NCI-H2029 treated with DMSO at 0.1 percent for 48 hours (cell line): ENCODE measurements at regions not wholly inside any gene's neighbourhood (a gene's known extent, or its start where the extent isn't known, plus 50 kb on each side); places are given as distances from the start of the nearest gene placed in this dataset.

ENCODE experiments used
- DNase-seq: peaks from one replicate; lab custom pipeline; 2025; lab: John Stamatoyannopoulos, UW

DNA sequence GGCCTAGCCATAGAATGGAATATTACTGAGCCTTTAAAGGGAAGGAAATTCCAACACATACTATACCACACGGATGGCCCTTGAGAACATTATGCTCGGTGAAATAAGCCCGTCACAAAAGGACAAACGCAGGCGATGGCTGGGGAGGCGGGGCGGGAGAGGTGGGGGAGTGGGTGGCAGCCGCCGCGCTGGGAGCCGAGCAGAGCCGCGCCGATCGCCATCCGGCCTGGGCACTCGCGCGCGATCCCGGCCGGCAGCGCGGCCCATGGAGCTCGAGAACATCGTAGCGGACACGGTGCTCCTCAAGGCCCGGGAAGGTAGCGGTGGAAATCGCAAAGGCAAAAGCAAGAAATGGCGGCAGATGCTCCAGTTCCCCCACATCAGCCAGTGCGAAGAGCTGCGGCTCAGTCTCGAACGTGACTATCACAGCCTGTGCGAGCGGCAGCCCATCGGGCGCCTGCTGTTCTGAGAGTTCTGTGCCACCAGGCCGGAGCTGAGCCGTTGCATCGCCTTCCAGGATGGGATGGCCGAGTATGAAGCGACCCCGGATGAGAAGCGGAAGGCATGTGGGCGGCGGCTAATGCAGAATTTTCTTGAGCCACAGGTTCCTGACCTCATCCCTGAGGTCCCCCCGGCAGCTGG lies 140.1 kb downstream of the ZDHHC20 start:
- DNase-seq: no peak

DNA sequence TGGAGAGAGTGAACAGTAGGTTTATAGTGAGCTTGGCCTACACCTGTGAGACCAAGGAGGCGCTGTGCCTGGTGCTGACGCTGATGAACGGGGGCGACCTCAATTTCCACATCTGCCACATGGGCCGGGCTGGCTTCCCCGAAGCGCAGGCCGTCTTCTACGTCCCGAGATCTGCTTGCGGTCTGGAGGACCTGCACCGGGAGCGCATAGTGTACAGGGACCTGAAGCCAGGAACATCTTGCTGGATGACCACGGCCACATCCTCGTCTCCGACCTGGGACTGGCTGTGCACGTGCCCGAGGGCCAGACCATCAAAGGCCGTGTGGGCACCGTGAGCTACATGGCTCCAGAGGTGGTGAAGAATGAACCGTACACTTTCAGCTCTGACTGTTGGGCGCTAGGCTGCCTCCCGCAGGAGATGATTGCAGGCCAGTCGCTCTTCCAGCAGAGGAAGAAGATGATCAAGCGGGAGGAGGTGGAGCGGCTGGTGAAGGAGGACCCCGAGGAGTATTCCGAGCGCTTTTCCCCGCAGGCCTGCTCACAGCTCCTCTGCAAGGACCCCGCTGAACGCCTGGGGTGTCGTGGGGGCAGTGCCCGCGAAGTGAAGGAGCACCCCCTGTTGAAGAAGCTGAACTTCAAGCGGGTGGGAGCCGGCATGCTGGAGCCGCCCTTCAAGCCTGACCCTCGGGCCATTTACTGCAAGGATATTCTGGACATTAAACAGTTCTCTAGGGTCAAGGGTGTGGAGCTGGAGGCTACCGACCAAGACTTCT lies 139.0 kb downstream of the ZDHHC20 start:
- DNase-seq: no peak

DNA sequence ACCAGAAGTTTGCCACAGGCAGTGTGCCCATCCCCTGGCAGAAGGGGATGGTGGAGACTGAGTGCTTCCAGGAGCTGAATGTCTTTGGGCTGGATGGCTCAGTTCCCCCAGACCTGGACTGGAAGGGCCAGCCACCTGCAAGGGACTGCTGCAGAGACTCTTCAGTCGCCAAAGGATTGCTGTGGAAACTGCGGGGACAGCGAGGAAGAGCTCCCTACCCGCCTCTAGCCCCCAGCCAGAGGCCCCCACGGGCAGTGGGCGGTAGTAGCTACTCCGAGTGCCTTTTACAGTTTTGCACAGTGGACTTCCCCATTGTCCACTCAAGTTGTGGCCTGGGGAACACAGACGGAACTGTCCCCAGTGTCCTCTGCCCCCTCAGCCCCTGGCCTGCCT lies 138.5 kb downstream of the ZDHHC20 start:
- no peak for DNase-seq

DNA sequence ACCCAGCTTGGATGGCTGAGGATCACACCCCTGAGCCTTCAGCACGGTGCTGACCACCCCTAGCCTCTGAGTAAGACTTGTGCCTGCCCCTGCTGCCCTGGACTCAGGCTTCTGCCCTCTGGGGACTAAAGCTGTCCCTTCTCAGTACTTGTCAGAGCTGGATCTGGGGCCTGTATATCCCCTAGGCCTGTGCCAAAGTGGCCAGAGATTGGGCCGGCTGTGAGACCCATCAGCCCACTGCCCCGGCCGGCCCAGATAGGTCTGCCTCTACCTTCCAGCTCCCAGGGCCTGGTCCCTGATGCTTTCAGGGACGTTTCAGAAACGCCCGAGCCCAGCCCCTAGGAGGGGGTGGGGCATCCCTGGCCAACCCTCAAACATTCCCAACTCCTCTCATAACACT lies 137.8 kb downstream of the ZDHHC20 start:
- no peak for DNase-seq

DNA sequence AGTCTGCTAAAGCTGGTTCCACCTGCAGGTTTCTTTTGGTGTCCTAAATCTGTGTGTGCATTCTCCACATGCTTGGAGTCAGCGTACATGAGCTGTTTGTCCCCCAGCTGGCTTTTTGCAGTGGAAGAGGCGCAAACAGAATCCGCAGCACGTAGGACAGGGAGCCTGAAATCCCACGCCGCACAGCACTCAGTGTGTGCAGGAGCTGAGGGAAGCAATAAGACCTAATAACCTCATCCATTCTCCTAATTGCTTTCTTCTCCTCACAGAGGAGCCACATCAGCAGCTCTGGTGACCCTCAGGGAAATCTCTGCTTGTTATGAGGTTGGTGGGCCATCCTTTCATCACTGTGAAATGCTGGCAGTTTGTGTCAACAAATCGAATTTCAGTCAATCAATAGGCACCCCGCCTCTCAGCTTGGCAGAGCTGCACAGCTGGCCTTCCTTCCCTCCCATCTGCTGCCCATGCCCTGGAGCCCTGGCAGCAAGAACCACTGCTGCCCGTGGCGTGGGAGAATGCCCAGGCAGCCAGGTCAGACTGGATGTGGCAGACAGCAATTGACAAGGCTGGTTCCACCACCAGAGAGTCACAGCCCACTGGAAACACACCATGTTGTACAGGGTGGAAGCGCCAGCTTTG lies 136.7 kb downstream of the ZDHHC20 start:
- DNase-seq: no peak
